Breast epithelium (tissue), 3 donors: ENCODE measurements at regions not wholly inside any gene's neighbourhood (a gene's known extent, or its start where the extent isn't known, plus 50 kb on each side); places are given as distances from the start of the nearest gene placed in this dataset.

Experiments
- POLR2A ChIP-seq: fragments of 450-650 bp; IDR thresholded peaks from one replicate; pipeline ENCODE4 v1.6.1; 2016; ENCODE audit warnings: antibody characterized with exemption, mild to moderate bottlenecking, moderate library complexity
- TF ChIP-seq, protein P1 (sequence below), 3 donors: fragments of 450-650 bp; IDR thresholded peaks; one replicate each; pipeline ENCODE4 v1.5.1; 2016 to 2017; ENCODE audit warnings: antibody characterized with exemption in 3 of 3, mild to moderate bottlenecking in 3 of 3, moderate library complexity in 3 of 3

DNA sequence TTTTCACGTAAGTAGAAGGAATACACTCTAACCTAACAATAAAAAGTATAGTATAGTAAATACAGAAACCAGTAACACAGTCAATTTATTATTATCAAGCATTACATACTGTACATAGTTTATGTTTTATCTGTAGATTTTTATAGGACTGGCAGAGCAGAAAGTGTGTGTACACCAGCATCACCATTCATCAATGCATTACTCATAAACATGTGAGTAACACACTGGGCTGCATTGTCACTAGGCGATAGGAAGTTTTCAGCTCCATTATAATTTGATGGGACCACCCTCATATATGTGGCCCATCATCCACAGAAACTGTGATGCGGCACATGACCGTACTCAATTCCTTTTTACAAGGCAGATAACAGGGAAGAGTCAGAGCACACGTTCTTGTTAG lies 137.8 kb upstream of the RBPJ start:
- TF ChIP-seq, protein P1, sequence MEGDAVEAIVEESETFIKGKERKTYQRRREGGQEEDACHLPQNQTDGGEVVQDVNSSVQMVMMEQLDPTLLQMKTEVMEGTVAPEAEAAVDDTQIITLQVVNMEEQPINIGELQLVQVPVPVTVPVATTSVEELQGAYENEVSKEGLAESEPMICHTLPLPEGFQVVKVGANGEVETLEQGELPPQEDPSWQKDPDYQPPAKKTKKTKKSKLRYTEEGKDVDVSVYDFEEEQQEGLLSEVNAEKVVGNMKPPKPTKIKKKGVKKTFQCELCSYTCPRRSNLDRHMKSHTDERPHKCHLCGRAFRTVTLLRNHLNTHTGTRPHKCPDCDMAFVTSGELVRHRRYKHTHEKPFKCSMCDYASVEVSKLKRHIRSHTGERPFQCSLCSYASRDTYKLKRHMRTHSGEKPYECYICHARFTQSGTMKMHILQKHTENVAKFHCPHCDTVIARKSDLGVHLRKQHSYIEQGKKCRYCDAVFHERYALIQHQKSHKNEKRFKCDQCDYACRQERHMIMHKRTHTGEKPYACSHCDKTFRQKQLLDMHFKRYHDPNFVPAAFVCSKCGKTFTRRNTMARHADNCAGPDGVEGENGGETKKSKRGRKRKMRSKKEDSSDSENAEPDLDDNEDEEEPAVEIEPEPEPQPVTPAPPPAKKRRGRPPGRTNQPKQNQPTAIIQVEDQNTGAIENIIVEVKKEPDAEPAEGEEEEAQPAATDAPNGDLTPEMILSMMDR (IDR thresholded peaks at IDR 0.05), result no peak
- TF ChIP-seq POLR2A, result no peak
